ENCODE measurements at regions not wholly inside any gene's neighbourhood (a gene's known extent, or its start where the extent isn't known, plus 50 kb on each side); places are given as distances from the start of the nearest gene placed in this dataset.

DNA sequence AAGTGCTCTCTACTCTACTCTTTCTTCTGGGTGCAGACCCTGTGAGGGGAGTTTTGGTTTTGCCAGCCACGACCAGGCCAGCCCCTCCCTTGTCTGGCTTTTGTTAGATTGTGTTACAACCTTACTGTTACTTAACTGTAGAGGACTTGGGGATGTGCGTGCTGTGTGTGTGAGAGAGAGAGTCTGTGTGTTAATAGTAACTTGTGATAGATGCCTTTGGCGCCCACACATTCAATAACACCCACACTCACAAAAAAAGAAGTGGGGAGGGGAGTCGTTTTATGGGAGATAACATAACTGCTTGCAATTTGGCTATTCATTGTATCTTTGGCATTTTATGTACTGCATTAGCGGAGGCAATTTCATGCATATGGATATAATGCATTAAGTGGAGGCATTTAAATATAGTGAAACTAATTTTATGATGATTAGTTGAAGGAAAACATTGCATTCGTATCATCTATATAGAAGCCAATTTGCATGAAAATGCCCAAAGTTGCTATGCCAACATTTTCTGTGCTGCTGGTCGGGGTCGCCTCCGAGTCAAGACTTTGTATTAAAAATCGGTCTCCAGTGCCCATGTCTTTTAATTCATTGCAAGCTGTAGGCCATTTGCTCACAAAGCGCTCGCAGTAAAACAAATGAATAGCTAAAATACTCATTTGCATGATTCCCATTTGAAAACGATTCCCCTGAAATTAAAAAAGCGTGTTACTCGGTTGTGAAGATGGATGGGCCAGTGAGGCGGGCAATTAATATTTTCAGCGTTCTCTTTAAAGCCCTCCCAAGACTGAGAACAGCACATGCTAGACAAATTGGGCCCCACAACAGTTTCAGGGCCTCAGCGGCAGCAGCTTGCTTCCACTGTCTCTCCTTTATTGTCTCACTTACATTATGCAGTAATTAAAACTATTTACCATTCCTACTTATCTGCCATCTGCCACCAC lies 158.5 kb upstream of the SMAD3 start:
- no peak for DNase-seq

- no peak for DNase-seq
Measured at GRCh38 chr15:66907826-66908743, 157.3 kb upstream of the SMAD3 start.

GRCh38 chr15:66908744-66909095 lies 156.7 kb upstream of the SMAD3 start:
- DNase-seq, result no peak

DNA sequence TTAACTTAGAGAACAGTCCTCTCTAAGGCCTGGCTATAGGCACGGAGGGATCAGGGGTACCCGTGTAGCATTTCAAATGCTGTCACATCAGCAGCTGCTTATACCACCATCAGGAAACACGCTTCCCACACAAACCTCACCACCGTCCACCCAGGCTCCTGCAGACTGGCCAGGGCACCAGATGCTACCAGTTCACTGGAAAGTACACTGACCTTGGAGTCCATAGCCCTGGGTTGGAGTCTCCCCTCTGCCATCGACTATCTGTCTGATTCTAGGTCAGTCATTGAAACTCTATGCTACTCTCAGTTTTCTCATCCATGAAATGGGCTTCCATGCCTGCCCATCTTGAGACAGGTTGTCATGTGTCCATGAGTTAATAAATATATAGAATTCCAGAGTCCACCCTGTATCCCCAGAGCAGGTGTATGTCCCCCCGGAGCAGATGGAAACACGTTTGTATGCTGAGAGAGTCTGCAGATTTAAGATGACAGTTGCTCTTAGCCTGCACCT lies 156.0 kb upstream of the SMAD3 start:
- DNase-seq, result no peak

DNA sequence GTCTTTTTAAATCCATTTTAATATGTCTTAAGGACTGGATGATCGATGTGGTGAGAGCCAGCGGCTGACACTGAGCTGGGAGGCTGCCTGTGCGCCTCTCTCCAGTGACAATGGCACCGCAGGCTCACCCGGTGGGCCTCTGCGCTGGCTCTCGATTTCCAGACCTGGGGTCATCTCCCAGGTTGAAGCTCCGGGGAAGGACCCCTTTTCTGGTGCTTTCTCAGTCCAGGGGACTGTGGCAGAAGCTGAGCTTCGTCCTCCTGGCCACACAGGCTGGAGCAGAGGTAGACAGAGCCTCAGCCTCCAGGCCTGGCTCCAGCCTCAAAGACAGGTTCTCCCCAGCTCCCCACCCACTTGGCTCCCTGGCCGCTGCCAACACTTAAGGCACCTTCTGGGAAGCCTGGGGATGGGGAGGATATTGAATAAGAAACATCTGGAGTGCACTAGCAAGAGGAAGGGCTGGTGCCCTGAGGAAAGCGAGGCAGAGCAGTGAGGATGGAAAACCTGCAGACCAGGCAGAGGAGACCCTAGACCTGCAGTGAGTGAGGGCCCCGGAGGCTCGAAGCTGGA lies 154.2 kb upstream of the SMAD3 start:
- DNase-seq, result no peak

DNA sequence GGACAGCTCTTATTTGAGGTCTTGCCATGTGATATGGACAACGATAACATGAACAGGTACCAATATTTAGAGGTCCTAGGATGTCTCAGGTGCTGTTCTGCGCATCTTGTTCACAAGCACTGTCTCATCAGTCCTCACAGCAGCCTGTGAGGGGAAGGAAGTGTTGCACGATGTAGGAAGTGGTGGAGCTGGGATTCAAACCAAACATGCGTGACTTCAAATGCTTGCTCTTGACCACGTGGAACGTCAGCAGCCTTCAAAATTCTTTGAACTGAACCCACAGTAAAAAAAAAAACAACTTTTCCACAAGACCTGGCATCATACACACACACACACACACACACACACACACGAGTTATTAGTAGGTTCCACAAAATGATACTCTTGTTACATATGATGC lies 153.4 kb upstream of the SMAD3 start:
- DNase-seq, result peak; percentile 37

DNA sequence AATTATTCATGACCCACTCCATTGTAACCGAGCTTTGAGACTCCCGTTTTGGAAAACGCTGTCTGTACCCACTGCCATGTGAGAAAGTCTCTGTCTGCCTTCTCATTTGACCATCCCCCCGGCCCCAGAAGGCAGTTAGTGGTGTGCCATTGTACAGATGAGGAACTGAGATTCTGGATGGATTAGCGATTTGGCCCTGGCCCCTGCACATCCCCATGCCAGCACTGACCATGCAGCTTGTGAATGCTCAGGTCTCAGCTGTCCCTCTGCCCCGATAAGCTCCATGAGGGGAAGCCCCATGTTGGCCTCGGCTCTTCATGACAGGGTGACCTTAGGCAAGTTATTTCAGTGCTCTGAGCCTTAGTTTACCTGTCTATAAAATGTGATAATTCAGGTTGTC lies 153.0 kb upstream of the SMAD3 start:
- no peak for DNase-seq

DNA sequence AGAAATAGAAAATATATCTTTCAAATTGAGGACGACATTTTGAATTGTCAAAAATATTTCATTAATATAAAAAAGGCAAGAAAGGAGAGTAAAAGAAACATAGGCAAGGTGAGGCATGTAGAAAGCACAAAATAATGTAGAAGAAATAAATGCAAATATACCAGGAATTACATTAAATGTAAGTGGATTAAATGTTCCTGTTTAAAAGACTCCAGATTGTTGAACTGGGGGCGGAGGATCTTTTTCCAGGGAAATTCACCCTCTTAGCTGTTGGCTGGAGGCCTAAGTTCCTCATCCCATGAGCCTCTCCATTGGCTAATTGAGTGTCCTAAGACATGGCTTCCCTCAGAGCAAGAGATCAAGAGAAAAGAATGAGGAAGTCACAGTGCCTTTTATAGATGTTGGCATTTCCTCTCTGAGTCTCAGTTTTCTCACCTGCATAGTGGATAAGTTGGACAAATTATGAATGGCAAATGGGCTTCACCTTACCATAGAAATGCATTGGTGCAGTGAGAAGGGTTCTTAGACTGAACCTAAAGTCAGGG lies 147.4 kb upstream of the SMAD3 start:
- no peak for DNase-seq

GRCh38 chr15:66919421-66919820 lies 146.0 kb upstream of the SMAD3 start:
- DNase-seq, result no peak

- DNase-seq, result no peak
Measured at GRCh38 chr15:66921319-66921915, 144.0 kb upstream of the SMAD3 start.

DNA sequence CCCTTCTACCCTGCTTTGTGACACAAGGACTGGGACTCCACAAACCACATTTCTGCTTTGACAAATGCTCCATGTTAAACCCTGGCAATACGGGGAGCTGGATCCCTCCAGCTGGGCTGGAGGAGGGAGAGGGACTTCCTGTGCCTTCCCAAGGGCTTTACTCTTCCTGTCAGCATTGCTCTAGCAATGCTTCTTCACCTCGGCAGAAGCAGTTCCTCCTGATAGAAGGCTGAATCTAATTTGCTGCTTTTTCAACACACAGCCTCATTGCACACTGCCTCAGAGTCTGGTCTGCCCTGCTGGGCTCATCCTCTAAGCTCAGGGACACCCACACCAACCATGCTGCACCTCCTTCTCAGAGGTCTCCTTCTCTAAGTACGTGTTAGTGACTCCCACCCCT lies 142.8 kb upstream of the SMAD3 start:
- DNase-seq, result no peak

DNA sequence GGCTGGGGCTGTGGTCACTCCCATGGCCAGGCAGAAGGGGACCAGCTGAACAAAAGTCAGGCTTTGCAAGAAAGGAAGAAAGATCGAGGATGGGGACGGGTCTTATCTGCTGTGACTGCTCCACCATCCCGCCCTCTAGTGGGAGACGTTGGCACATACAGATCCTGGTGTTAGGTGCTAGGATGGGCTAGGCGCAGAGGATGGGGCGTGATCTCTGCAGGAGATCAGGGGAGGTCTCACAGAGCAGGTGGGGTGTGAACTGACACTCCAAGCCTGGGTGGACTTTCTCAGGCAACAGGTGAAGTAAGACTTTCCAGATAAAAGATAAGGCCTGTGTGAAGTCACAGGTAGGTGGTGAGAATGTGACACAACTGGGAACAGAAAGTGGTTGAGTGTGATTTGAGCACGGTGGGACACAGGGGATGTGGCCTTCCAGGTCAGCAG lies 141.9 kb upstream of the SMAD3 start:
- no peak for DNase-seq

- DNase-seq, result no peak
Measured at GRCh38 chr15:66924889-66925288, 140.5 kb upstream of the SMAD3 start.

DNA sequence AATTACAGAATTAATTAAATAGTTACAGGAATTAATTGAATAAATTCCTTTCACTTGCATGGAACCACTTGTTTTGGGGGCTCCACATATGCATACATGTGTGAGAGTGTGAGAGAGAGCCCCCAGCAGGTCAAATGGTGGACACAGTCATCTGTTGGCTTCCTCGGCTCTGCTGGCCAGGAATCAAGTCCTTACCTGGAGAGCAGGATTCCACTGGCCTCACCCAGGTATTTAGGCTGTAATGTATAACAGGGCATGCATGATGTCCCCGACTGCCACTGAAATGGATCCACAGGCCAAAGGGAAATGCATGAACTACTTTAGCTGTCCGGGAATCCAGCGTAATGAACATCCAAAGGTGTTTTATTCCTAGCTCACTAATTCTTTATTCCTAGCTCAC lies 139.7 kb upstream of the SMAD3 start:
- DNase-seq, result no peak

GRCh38 chr15:66927201-66928077 lies 138.0 kb upstream of the SMAD3 start:
- no peak for DNase-seq

DNA sequence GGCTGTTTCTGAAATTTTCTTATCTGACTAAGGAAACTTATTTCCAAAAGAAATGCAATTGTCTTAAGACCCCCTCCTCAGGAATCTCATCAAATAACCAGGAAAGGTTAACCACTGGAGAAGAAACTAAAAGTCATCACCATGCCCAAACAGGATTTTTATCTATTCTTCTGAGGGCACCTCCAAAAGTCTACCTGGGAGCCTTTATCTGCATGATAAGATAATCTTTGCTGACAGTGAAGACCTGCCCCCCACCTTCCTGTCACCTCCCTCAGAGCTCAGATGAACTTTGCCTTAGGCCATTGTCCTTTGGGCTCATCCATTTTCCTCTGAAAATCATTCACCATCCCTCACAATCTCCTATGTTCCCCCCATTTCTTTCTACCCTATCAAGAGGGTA lies 137.3 kb upstream of the SMAD3 start:
- no peak for DNase-seq

GRCh38 chr15:66928784-66929183 lies 136.6 kb upstream of the SMAD3 start:
- DNase-seq, result no peak

DNA sequence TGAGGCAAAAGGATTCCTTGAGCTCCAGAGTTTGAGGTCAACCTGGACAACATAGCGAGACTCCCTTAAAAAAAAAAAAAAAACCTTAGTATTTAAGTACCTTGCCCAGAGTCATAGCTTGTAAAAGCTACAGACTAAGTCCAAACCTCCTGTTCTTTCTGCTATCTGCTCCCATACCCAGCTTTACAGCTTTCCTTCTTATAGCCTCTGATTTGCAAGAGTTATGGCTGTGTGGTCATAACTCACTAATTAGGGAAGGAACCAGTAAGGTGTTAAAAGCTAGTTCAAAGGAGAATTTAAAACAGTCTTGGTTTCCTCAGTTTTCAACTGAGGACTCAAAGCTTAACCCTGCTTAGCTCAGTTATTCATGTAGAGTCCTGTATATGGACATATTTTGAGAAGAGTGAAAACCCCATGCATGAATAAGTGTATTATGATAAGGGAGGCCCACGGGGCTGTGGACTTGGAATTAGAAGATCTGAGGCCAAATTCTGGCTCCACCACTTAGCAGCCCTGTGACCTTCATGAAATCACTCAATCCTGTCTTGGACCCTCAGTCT lies 135.5 kb upstream of the SMAD3 start:
- no peak for DNase-seq

DNA sequence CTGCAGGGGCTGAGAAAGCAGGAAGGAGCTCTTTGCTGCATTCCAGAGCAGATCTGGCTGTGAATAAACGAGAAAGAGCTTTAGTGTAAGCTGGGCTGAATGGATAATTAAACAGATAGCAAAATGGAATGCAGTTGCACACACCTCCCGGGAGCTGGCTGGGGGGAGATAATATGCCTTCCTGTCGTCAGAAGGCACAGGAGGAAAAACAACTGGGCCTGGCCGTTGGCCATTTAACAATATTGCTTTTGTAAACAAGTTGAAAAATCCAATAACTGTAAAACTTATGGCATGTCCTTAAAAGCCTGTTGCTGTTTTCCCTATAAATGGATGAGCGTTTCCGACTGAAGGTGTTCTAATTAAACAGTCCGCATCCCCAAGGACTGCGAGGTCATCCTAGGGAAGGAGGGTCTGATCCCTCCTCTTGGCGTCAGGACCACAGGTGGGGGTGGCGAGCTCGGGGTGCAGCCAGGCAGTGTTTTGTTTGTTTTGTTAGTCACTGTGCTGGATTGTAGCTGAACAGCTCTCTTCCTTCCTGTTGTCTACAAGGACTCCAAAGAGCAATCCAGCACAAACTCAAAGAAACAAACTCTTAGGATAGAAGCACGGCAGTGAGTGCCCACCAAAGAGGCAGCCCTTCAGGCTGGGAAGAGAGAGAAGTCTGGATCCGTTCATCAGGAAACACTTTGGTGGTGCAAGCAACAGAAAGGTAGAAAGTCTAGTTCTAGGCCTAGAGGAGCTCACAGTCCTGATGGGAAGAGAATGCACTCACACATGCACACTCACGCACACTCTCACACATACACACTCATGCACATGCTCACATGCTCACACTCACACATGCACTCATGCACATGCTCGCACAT lies 133.4 kb upstream of the SMAD3 start:
- no peak for DNase-seq

DNA sequence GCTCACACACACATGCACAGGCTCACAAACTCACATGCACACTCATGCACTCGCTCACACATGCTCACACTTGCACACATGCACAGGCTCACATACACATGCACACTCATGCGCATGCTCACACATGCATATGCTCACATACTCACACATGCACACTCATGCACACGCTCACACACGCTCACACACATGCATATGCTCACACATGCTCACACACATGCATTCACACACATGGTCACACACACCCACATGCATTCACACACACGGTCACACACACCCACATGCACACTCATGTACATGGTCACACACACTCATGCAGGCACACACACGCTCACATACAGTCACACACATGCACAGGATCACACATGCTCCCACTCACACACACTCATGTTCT lies 132.8 kb upstream of the SMAD3 start:
- no peak for DNase-seq

Measured in activated effector memory CD4-positive, alpha-beta T cell treated with Interleukin-2 at 50 U/mL for 16 hours (primary cell).